CD8-positive, alpha-beta memory T cell (primary cell): ENCODE measurements at regions not wholly inside any gene's neighbourhood (a gene's known extent, or its start where the extent isn't known, plus 50 kb on each side); places are given as distances from the start of the nearest gene placed in this dataset.

Experiments
- CTCF ChIA-PET: fragments of 350-600 bp; sonication (Branson Sonifier 250); formaldehyde crosslinking; loops from one replicate; lab custom pipeline; 2021; ENCODE audit warnings: antibody characterized with exemption; lab: Charles Lee
- POLR2A ChIA-PET: fragments of 350-600 bp; sonication (Branson Sonifier 250); formaldehyde crosslinking; loops from one replicate; lab custom pipeline; 2021; ENCODE audit warnings: antibody characterized with exemption; lab: Charles Lee
- DNase-seq, 5 donors: peaks; one replicate each; pipeline versions ENCODE4 v3.0.0 to v3.0.0-alpha.2; 2020 to 2022; ENCODE audit warnings: mixed read lengths in 1 of 5
- H3K27ac ChIP-seq: one replicate; pipeline ENCODE4 v1.7.0; 2013; ENCODE audit warnings: low read depth, mild to moderate bottlenecking, low read length, moderate library complexity
- H3K27me3 ChIP-seq: 2 replicates; pipeline ENCODE4 v1.7.0; 2013; ENCODE audit warnings: low read length, mild to moderate bottlenecking; ENCODE audit not compliant: insufficient read depth, poor library complexity, severe bottlenecking
- H3K36me3 ChIP-seq: 2 replicates; pipeline ENCODE4 v1.7.0; 2013; ENCODE audit warnings: mild to moderate bottlenecking, low read length, moderate library complexity; ENCODE audit not compliant: insufficient read depth
- H3K4me1 ChIP-seq: 2 replicates; pipeline ENCODE4 v1.7.0; 2013; ENCODE audit warnings: mild to moderate bottlenecking, low read length, moderate library complexity; ENCODE audit not compliant: insufficient read depth
- H3K4me3 ChIP-seq: 2 replicates; pipeline ENCODE4 v1.7.0; 2013; ENCODE audit warnings: mild to moderate bottlenecking, low read length
- H3K9me3 ChIP-seq: 2 replicates; pipeline ENCODE4 v1.7.0; 2013; ENCODE audit warnings: mild to moderate bottlenecking, low read length
- H3K27ac Mint-ChIP-seq, 8 donors: one replicate each; pipeline ENCODE4 v1.8.0; 2020 to 2021; ENCODE audit warnings: mixed read lengths in 8 of 8, mild to moderate bottlenecking in 6 of 8, inconsistent platforms in 3 of 8, moderate library complexity in 3 of 8
- H3K27me3 Mint-ChIP-seq, 2 donors: one replicate each; pipeline ENCODE4 v1.8.0; 2020 to 2021; ENCODE audit warnings: mixed read lengths in 2 of 2, mild to moderate bottlenecking in 1 of 2, moderate library complexity in 1 of 2
- H3K36me3 Mint-ChIP-seq, 3 donors: one replicate each; pipeline ENCODE4 v1.8.0; 2020 to 2021; ENCODE audit warnings: mixed read lengths in 3 of 3, inconsistent platforms in 1 of 3, mild to moderate bottlenecking in 1 of 3
- H3K4me1 Mint-ChIP-seq, 3 donors: one replicate each; pipeline ENCODE4 v1.8.0; 2020 to 2021; ENCODE audit warnings: mixed read lengths in 3 of 3, inconsistent platforms in 1 of 3, mild to moderate bottlenecking in 1 of 3
- H3K4me3 Mint-ChIP-seq, 7 donors: one replicate each; pipeline ENCODE4 v1.8.0; 2020 to 2021; ENCODE audit warnings: mixed read lengths in 7 of 7, mild to moderate bottlenecking in 6 of 7, moderate library complexity in 4 of 7, inconsistent platforms in 2 of 7
- H3K9me3 Mint-ChIP-seq, 5 donors: one replicate each; pipeline ENCODE4 v1.8.0; 2020 to 2022; ENCODE audit warnings: mixed read lengths in 5 of 5, mild to moderate bottlenecking in 3 of 5, moderate library complexity in 2 of 5, inconsistent platforms in 1 of 5

DNA sequence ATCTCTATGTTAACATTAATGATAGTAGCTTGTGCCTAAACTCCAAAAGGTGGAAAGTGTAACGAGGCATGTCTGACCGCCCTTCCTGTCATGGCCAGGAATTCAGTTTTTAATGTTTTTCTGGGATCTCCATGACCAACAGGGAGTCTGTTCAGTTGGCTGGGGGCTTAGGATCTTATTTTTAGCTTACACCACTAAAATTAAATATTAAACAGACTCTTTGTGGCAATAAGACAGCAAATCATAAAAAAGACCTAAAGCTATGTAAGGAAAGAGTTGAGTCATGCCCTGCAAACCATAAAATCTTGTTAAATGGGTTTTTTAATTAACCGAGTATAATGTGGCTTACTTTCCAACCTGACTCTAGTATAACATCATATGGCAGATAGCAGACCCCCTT, 247.8 kb downstream of the DIRAS2 start:
- no peak overlapping the region for H3K27ac Mint-ChIP-seq
- no peak overlapping the region for H3K4me3 Mint-ChIP-seq
- no peaks in the 10 kb centered on the region for H3K4me1 Mint-ChIP-seq
- no peaks in the 10 kb centered on the region for H3K36me3 ChIP-seq
- no peak for DNase-seq
- no peaks in the 10 kb centered on the region for H3K27me3 ChIP-seq
- ChIA-PET POLR2A (no interaction called here), CTCF (no interaction called here)
- no peaks in the 10 kb centered on the region for H3K36me3 Mint-ChIP-seq
- no peaks in the 10 kb centered on the region for H3K9me3 ChIP-seq
- no peak overlapping the region for H3K27ac ChIP-seq
- H3K4me1 ChIP-seq: no peaks in the 10 kb centered on the region
- peaks cover 4 to 5% of the 10 kb centered on the region in 2 donors for H3K27me3 Mint-ChIP-seq
- H3K4me3 ChIP-seq: no peak overlapping the region
- H3K9me3 Mint-ChIP-seq: peaks cover 0 to 2% (median 0%) of the 10 kb centered on the region in 5 donors

DNA sequence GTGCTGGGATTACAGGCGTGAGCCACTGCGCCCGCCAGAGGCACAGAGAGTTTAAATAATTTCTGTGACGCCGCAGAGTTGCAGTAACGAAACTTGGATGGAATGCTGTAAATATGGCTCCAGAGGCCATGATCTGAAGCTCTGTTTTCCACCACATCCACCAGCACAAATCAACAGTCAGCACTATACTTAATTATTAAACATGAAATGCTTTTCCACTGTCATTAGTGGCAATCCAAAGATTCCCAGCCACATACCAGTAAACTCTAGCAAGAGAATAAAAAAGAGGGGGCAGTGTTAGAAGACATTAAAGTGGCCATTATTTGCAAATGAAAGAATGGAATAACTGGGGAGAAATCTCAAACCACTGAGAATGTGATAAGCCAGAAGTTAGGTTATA, 242.5 kb downstream of the DIRAS2 start:
- Histone ChIP-seq H3K4me3 (no peak overlapping the region), H3K27ac (no peak overlapping the region), H3K4me1 (no peaks in the 10 kb centered on the region), H3K36me3 (no peaks in the 10 kb centered on the region), H3K9me3 (no peaks in the 10 kb centered on the region), H3K27me3 (no peaks in the 10 kb centered on the region)
- Mint-ChIP-seq H3K27me3 (peaks cover 4 to 9% of the 10 kb centered on the region in 2 donors), H3K27ac (no peak overlapping the region), H3K36me3 (no peaks in the 10 kb centered on the region), H3K4me3 (no peak overlapping the region), H3K9me3 (peaks cover 0 to 2% (median 0%) of the 10 kb centered on the region in 5 donors), H3K4me1 (no peaks in the 10 kb centered on the region)
- ChIA-PET CTCF (no interaction called here), POLR2A (no interaction called here)
- DNase-seq: no peak

DNA sequence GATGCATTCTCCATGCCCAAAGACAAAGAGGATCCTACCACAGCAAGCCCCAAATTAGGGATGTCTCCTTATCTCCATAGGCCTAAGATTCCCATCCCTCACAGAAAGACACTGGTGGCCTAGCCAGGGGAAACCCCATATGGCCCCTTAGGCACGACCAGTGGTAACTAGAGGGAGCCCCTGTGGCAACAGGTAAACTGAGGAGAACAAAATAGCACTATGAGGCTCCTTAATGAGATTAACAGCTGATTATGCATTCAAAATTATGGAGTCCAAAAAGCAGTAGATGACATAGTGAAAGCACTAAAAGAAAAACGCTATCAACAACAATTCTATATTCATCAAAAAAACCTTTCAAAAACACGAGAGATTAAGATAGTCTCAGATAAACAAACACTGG, 234.0 kb downstream of the DIRAS2 start:
- Histone ChIP-seq H3K4me1 (no peaks in the 10 kb centered on the region), H3K27ac (no peak overlapping the region), H3K36me3 (no peaks in the 10 kb centered on the region), H3K27me3 (no peaks in the 10 kb centered on the region), H3K9me3 (no peaks in the 10 kb centered on the region), H3K4me3 (no peak overlapping the region)
- H3K36me3 Mint-ChIP-seq: no peaks in the 10 kb centered on the region
- ChIA-PET POLR2A (no interaction called here), CTCF (no interaction called here)
- no peak for DNase-seq
- peaks cover 0 to 18% (median 3%) of the 10 kb centered on the region in 5 donors for H3K9me3 Mint-ChIP-seq
- H3K4me1 Mint-ChIP-seq: no peaks in the 10 kb centered on the region
- no peak overlapping the region for H3K27ac Mint-ChIP-seq
- H3K27me3 Mint-ChIP-seq: peaks cover 7 to 10% of the 10 kb centered on the region in 2 donors
- H3K4me3 Mint-ChIP-seq: no peak overlapping the region

DNA sequence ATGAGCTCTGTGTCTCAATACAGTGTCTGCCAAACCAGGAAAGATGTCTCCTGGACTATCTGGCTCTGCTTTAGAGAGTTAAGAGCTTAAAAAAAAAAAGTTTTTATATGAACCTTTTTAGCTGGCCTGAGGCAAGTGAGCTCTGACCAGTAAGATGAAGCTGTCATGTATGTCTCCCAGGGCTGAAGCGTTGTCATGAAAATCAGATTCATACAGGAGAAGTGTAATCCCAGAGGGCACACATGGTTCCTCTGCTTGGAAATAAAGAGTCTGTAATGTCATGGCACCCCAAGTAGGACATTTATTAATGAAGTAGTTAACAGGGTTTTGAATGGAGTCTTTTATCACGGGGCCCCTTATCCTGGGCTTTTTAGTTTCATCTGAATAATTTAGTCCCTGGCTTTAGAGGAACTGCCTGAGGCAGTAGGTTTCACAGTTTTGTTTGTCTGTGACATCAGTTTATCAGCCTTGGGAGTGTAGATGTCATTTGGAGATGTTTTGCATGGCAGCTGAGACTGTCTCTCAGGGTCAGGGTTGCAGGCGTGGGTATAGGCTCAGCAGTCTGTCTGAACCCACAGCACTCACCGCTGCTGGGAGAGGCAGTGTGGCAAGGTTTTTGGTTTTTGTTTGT, 223.3 kb downstream of the DIRAS2 start:
- POLR2A ChIA-PET: no interaction called here
- peaks cover 0 to 4% (median 0%) of the 10 kb centered on the region in 5 donors for H3K9me3 Mint-ChIP-seq

DNA sequence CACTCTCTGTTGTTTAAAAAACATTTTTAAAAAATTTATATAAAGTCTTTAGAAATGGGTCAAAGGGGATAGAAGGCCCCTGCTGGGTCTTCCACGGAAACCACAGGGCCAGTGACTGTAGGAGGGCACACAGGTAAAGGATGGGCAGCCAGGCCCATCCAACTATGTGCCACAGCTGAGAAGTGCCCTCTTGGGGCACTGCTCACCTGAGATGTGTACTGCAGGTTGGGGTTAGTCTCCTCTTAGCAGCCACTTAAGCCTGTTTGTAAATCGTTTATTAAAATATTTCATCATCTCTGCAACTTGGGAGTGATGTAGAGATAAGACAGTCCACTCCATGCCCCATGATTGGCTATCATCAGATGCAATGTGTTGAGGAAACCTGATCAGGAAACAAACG, 222.4 kb downstream of the DIRAS2 start:
- Mint-ChIP-seq H3K4me3 (no peak overlapping the region), H3K27ac (no peak overlapping the region), H3K4me1 (no peaks in the 10 kb centered on the region), H3K27me3 (peaks cover 0 to 7% of the 10 kb centered on the region in 2 donors), H3K9me3 (peaks cover 0 to 4% (median 0%) of the 10 kb centered on the region in 5 donors), H3K36me3 (no peaks in the 10 kb centered on the region)
- no peak overlapping the region for H3K27ac ChIP-seq
- POLR2A ChIA-PET: no interaction called here
- no peaks in the 10 kb centered on the region for H3K27me3 ChIP-seq
- H3K9me3 ChIP-seq: no peaks in the 10 kb centered on the region
- H3K4me1 ChIP-seq: no peaks in the 10 kb centered on the region
- no peak overlapping the region for H3K4me3 ChIP-seq
- CTCF ChIA-PET: no interaction called here
- DNase-seq: no peak
- no peaks in the 10 kb centered on the region for H3K36me3 ChIP-seq

More for the DNA sequence above, 223.3 kb downstream of the DIRAS2 start:
- no peak overlapping the region for H3K27ac Mint-ChIP-seq
- H3K4me3 Mint-ChIP-seq: no peak overlapping the region
- Histone ChIP-seq H3K9me3 (no peaks in the 10 kb centered on the region), H3K36me3 (no peaks in the 10 kb centered on the region), H3K27ac (no peak overlapping the region), H3K27me3 (no peaks in the 10 kb centered on the region), H3K4me3 (no peak overlapping the region), H3K4me1 (no peaks in the 10 kb centered on the region)
- no peak for DNase-seq
- CTCF ChIA-PET: no interaction called here
- peaks cover 0 to 6% of the 10 kb centered on the region in 2 donors for H3K27me3 Mint-ChIP-seq
- H3K36me3 Mint-ChIP-seq: no peaks in the 10 kb centered on the region
- no peaks in the 10 kb centered on the region for H3K4me1 Mint-ChIP-seq

DNA sequence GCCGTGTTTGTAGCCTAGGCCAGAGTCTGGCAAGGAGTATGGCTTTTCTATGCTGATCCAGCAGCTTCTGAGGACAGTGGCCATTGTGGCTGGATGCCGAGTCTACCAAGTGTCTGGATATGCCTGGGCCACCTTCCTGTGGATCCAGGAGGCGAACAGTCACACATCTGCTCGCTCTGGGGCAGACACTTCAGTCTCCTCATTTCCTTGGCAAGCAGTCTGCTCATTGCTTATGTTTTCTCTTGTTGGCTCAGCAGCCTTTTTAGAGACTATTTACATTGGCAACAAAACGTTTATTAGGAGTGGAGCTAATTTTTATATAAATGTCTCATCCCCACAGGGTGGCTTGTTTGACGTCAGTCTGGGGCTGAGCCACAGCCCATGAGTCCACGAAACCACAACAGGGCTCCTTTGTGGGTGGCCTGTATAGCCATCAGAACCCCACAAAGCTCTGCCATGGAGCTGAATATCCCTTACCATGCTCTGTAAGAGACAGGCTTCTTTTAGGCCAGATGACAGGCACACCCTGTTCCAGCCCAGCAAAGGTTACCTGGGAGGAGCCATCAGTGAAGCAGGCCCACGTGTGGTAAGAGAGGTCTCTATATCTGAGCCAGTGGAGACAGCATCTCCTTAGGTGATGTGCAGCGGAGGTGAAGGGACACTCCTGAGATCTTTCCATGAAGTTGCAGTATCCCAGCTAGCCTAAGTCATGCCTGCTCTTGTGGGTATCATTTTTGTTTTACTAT, 221.7 kb downstream of the DIRAS2 start:
- CTCF ChIA-PET: no interaction called here
- POLR2A ChIA-PET: no interaction called here
- no peaks in the 10 kb centered on the region for H3K4me1 ChIP-seq
- Mint-ChIP-seq H3K27me3 (peaks cover 0 to 7% of the 10 kb centered on the region in 2 donors), H3K4me1 (no peaks in the 10 kb centered on the region), H3K27ac (no peak overlapping the region), H3K9me3 (peaks cover 0 to 4% (median 0%) of the 10 kb centered on the region in 5 donors), H3K36me3 (no peaks in the 10 kb centered on the region), H3K4me3 (no peak overlapping the region)
- no peaks in the 10 kb centered on the region for H3K36me3 ChIP-seq
- H3K27ac ChIP-seq: no peak overlapping the region
- H3K9me3 ChIP-seq: no peaks in the 10 kb centered on the region
- DNase-seq: no peak
- H3K27me3 ChIP-seq: no peaks in the 10 kb centered on the region
- H3K4me3 ChIP-seq: no peak overlapping the region

DNA sequence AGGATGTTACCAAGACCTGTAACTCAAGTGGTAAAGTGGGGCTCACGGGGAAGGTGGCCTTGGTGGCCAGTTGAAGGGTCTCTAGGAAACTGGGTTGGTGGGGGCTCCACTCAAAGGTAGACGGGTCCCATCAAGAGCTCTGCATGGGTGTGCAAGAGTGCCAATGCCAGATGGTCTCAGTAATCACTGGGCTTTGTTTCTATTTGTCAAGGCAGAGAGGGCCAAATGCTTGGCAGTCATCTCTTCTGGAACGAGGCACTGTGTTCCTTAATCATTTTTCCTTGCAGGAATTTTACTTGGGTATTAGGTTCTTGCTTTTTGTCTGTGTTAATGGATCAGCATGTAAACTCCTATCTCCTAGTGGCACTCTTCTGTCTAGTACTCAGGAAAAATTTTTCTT, 220.8 kb downstream of the DIRAS2 start:
- H3K27me3 Mint-ChIP-seq: peaks cover 0 to 7% of the 10 kb centered on the region in 2 donors
- no peaks in the 10 kb centered on the region for H3K36me3 Mint-ChIP-seq
- Histone ChIP-seq H3K9me3 (no peaks in the 10 kb centered on the region), H3K36me3 (no peaks in the 10 kb centered on the region), H3K27ac (no peak overlapping the region), H3K4me1 (no peaks in the 10 kb centered on the region), H3K27me3 (no peaks in the 10 kb centered on the region), H3K4me3 (no peak overlapping the region)
- DNase-seq: no peak
- no peak overlapping the region for H3K27ac Mint-ChIP-seq
- H3K4me1 Mint-ChIP-seq: no peaks in the 10 kb centered on the region
- H3K9me3 Mint-ChIP-seq: peaks cover 0 to 4% (median 0%) of the 10 kb centered on the region in 5 donors
- no peak overlapping the region for H3K4me3 Mint-ChIP-seq
- ChIA-PET POLR2A (no interaction called here), CTCF (no interaction called here)

DNA sequence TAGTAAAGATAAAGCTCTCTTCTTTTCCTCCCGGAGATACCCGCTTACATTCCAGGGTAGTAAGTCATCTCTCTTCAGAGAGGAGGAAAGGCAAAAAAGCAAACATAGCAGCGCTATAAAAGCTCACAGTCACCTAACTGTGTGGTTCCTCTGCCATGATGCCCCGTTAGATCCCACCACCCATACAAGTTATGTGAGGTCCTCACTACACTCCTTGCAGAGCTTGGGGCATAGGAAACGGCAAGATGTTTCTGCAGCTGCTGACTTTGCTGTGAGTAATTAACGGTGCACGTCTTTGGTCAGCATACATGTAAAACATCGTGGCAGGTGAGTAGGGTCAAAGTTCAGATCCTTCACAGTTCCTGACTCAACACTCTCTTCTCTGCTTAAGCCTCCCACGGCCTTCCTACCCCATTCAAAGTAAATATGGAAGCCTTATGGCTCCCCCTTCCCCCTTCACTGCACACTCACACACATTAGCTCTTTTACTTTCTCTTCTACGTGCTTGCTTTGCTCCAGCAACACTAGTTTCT, 218.9 kb downstream of the DIRAS2 start:
- no peaks in the 10 kb centered on the region for H3K27me3 ChIP-seq
- no peaks in the 10 kb centered on the region for H3K36me3 ChIP-seq
- no peaks in the 10 kb centered on the region for H3K36me3 Mint-ChIP-seq
- H3K27ac Mint-ChIP-seq: no peak overlapping the region
- no peak overlapping the region for H3K4me3 ChIP-seq
- ChIA-PET POLR2A (no interaction called here), CTCF (no interaction called here)
- H3K4me1 ChIP-seq: no peaks in the 10 kb centered on the region
- no peak overlapping the region for H3K27ac ChIP-seq
- H3K27me3 Mint-ChIP-seq: peaks cover 2 to 11% of the 10 kb centered on the region in 2 donors
- H3K9me3 Mint-ChIP-seq: peaks cover 0 to 2% (median 0%) of the 10 kb centered on the region in 5 donors
- H3K9me3 ChIP-seq: no peaks in the 10 kb centered on the region
- H3K4me1 Mint-ChIP-seq: no peaks in the 10 kb centered on the region
- no peak overlapping the region for H3K4me3 Mint-ChIP-seq
- no peak for DNase-seq
